Osteoblast (primary cell): ENCODE measurements at regions not wholly inside any gene's neighbourhood (a gene's known extent, or its start where the extent isn't known, plus 50 kb on each side); places are given as distances from the start of the nearest gene placed in this dataset.
"Not testable (repeated sequence)": the region's sequence is repeated elsewhere in the genome, so short reads cannot be mapped to it uniquely, and the experiment has no call there.

Experiments
- DNase-seq: peaks from one replicate; pipeline ENCODE4 v3.0.0; 2011; ENCODE audit warnings: low spot score, mixed read lengths; ENCODE audit not compliant: insufficient read length; ENCODE audit errors: missing footprints
- H2AFZ ChIP-seq: 2 replicates; pipeline ENCODE4 v1.6.0; 2011; ENCODE audit warnings: mild to moderate bottlenecking, low read length
- H3K27ac ChIP-seq: 2 replicates; pipeline ENCODE4 v1.5.1; 2011; ENCODE audit warnings: mild to moderate bottlenecking, low read depth, low read length, moderate library complexity
- H3K27me3 ChIP-seq: 2 replicates; pipeline ENCODE4 v1.6.0; 2012; ENCODE audit warnings: mild to moderate bottlenecking, control low read depth, inconsistent platforms, low read length, moderate library complexity; ENCODE audit not compliant: insufficient read depth
- H3K36me3 ChIP-seq: 2 replicates; pipeline ENCODE4 v1.5.1; 2011; ENCODE audit warnings: mild to moderate bottlenecking, low read length, control low read depth, moderate library complexity; ENCODE audit not compliant: insufficient read depth
- H3K4me1 ChIP-seq: 2 replicates; pipeline ENCODE4 v1.5.1; 2011; ENCODE audit warnings: mild to moderate bottlenecking, low read length, control low read depth, moderate library complexity; ENCODE audit not compliant: insufficient read depth
- H3K4me2 ChIP-seq: 2 replicates; pipeline ENCODE4 v1.6.0; 2011; ENCODE audit warnings: mild to moderate bottlenecking, low read length; ENCODE audit not compliant: insufficient read depth
- H3K4me3 ChIP-seq: fragments of 200-600 bp; sonication (generic); 3 replicates; pipeline ENCODE4 v1.5.1; 2012; ENCODE audit warnings: mild to moderate bottlenecking, low read length, inconsistent platforms; ENCODE audit not compliant: insufficient read depth
- H3K79me2 ChIP-seq: 2 replicates; pipeline ENCODE4 v1.6.0; 2012; ENCODE audit warnings: mild to moderate bottlenecking, low read length, control low read depth, inconsistent platforms; ENCODE audit not compliant: insufficient read depth
- H3K9me3 ChIP-seq: 2 replicates; pipeline ENCODE4 v1.5.1; 2011; ENCODE audit warnings: low read depth, low read length, control low read depth
- H4K20me1 ChIP-seq: 2 replicates; pipeline ENCODE4 v1.6.0; 2012; ENCODE audit warnings: mild to moderate bottlenecking, low read length, control low read depth; ENCODE audit not compliant: insufficient read depth
- CTCF ChIP-seq: IDR thresholded peaks from 2 replicates; pipeline ENCODE4 v1.5.1; 2011; ENCODE audit warnings: mild to moderate bottlenecking, low read depth, low read length, moderate library complexity; ENCODE audit errors: extremely low read depth

- Histone ChIP-seq H3K9me3 (no peaks in the 10 kb centered on the region), H4K20me1 (no peaks in the 10 kb centered on the region), H3K27me3 (no peaks in the 10 kb centered on the region), H3K4me2 (no peak overlapping the region), H3K27ac (no peak overlapping the region), H3K79me2 (no peaks in the 10 kb centered on the region), H3K4me3 (no peak overlapping the region), H3K4me1 (no peaks in the 10 kb centered on the region), H2AFZ (peak overlapping the region; percentile 58), H3K36me3 (no peaks in the 10 kb centered on the region)
- DNase-seq, result no peak
- no peak for TF ChIP-seq CTCF
These were observed 218.2 kb downstream of the VGLL3 start for GRCh38 chr3:86772699-86773098.

- Histone ChIP-seq H3K27me3 (no peaks in the 10 kb centered on the region), H3K79me2 (no peaks in the 10 kb centered on the region), H2AFZ (peak overlapping the region; percentile 58), H3K27ac (no peak overlapping the region), H3K4me3 (no peak overlapping the region), H3K9me3 (no peaks in the 10 kb centered on the region), H3K4me2 (no peak overlapping the region), H3K4me1 (no peaks in the 10 kb centered on the region), H4K20me1 (no peaks in the 10 kb centered on the region), H3K36me3 (no peaks in the 10 kb centered on the region)
- DNase-seq, result no peak
- no peak for TF ChIP-seq CTCF
These were observed 219.0 kb downstream of the VGLL3 start for GRCh38 chr3:86771741-86772512.

GRCh38 chr3:86766331-86766730 is 224.6 kb downstream of the VGLL3 start:
- no peaks in the 10 kb centered on the region for H3K4me1 ChIP-seq
- no peaks in the 10 kb centered on the region for H3K27me3 ChIP-seq
- no peaks in the 10 kb centered on the region for H3K79me2 ChIP-seq
- no peak overlapping the region for H3K4me3 ChIP-seq
- DNase-seq, result no peak
- TF ChIP-seq CTCF, result no peak
- no peak overlapping the region for H3K27ac ChIP-seq
- H3K4me2 ChIP-seq, result no peak overlapping the region
- no peaks in the 10 kb centered on the region for H3K36me3 ChIP-seq
- H2AFZ ChIP-seq, result no peak overlapping the region
- no peaks in the 10 kb centered on the region for H4K20me1 ChIP-seq
- no peaks in the 10 kb centered on the region for H3K9me3 ChIP-seq

- not testable (repeated sequence) for H4K20me1 ChIP-seq, H3K4me1 ChIP-seq, H3K4me3 ChIP-seq, H3K9me3 ChIP-seq, H3K79me2 ChIP-seq, H2AFZ ChIP-seq, H3K4me2 ChIP-seq, H3K27ac ChIP-seq, H3K27me3 ChIP-seq, H3K36me3 ChIP-seq, DNase-seq
These were observed 233.4 kb downstream of the VGLL3 start for GRCh38 chr3:86757322-86758179.
